Type B pancreatic cell (in vitro differentiated cells): ENCODE measurements at regions not wholly inside any gene's neighbourhood (a gene's known extent, or its start where the extent isn't known, plus 50 kb on each side); places are given as distances from the start of the nearest gene placed in this dataset.

Experiments
- DNase-seq: peaks from one replicate; pipeline ENCODE4 v3.0.0; 2021; ENCODE audit warnings: mixed read lengths; ENCODE audit not compliant: unreplicated experiment; ENCODE audit errors: extremely low spot score
- H3K27ac Mint-ChIP-seq: 2 replicates; pipeline ENCODE4 v1.8.0; 2021; ENCODE audit warnings: mild to moderate bottlenecking, mixed read lengths
- H3K27me3 Mint-ChIP-seq: 2 replicates; pipeline ENCODE4 v1.8.0; 2021; ENCODE audit warnings: mixed read lengths
- H3K36me3 Mint-ChIP-seq: 2 replicates; pipeline ENCODE4 v1.8.0; 2021; ENCODE audit warnings: mixed read lengths
- H3K4me1 Mint-ChIP-seq: one replicate; pipeline ENCODE4 v1.8.0; 2021; ENCODE audit warnings: mixed read lengths; ENCODE audit not compliant: unreplicated experiment
- H3K4me3 Mint-ChIP-seq: 2 replicates; pipeline ENCODE4 v1.8.0; 2021; ENCODE audit warnings: mild to moderate bottlenecking, mixed read lengths
- H3K9me3 Mint-ChIP-seq: 2 replicates; pipeline ENCODE4 v1.8.0; 2021; ENCODE audit warnings: mixed read lengths
- CTCF ChIP-seq: fragments of 200-600 bp; sonication (generic); conservative IDR thresholded peaks from 2 replicates; pipeline ENCODE4 v1.5.0; 2021; ENCODE audit warnings: antibody characterized with exemption, mild to moderate bottlenecking

DNA sequence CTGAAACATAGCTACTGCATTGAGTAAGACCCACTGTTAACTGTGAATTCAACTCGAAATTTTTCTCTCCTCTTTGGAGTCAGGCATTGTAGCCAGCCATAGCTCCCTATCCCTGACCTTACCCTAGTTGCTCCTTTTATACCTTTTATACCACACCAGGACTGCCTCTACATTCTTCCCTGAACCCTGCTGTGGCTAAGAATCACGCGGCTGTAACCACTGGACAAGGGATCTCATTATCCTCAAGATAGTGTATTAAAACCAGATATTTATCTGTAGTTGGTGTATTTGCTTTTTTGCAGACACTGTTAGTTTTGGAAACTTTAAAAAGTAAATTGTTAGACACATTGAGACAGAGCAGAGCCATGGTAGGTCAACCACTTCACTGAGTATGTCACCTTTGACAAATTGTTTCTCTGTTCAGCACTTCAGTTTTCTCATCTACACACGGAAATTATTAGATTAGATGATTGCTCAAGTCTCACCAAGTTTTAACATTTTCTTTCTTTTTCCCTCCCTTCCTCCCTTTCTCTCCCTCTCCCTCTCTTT lies 136.5 kb upstream of the PRNP start:
- DNase-seq = no peak
- no peak overlapping the region for H3K4me3 Mint-ChIP-seq
- no peak for TF ChIP-seq CTCF
- H3K36me3 Mint-ChIP-seq = no peaks in the 10 kb centered on the region
- no peak overlapping the region for H3K27ac Mint-ChIP-seq
- no peaks in the 10 kb centered on the region for H3K9me3 Mint-ChIP-seq
- H3K4me1 Mint-ChIP-seq = peaks cover 7% of the 10 kb centered on the region
- H3K27me3 Mint-ChIP-seq = peaks cover 14% of the 10 kb centered on the region

DNA sequence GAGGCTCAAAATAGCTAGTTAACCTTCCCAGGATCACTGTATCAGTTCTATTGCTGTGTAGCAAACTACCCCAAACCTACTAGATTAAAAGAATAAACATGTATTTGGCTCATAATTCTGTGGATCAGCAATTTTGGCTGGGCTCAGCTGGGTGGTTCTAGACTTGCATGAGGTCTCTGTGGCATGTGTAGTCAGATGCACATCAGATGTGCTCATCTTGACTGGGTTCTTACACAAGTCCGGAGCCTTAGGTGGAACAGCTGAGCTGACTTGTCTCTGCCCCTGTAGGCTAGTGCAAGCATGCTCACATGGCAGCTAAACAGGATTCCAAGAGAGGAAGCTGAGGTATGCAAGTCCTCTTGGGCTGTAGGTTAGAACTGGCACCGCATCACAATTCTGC lies 137.7 kb upstream of the PRNP start:
- H3K36me3 Mint-ChIP-seq = no peaks in the 10 kb centered on the region
- no peak overlapping the region for H3K27ac Mint-ChIP-seq
- no peaks in the 10 kb centered on the region for H3K9me3 Mint-ChIP-seq
- H3K4me1 Mint-ChIP-seq = peaks cover 7% of the 10 kb centered on the region
- H3K27me3 Mint-ChIP-seq = peaks cover 11% of the 10 kb centered on the region
- no peak for TF ChIP-seq CTCF
- no peak for DNase-seq
- H3K4me3 Mint-ChIP-seq = no peak overlapping the region

DNA sequence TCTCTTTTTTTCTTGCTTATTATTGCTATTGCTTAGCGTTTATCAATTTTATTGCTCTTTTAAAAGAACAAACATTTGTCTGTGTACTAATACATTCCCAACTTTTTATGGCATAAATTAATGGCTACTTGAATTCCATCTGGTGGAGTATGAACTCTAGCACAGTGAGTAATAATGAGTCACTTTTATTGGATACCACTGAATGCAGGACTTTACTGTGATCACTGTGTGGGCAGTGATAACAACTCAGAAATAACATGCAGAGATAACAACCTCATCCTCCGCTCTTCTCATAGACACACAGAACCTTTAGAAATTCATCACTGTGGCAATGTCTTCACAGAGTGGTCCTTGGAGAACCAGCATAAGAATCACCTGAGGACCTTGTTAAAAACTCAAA lies 139.5 kb upstream of the PRNP start:
- Mint-ChIP-seq H3K27ac (no peak overlapping the region), H3K4me1 (peaks cover 7% of the 10 kb centered on the region), H3K4me3 (no peak overlapping the region), H3K36me3 (no peaks in the 10 kb centered on the region), H3K27me3 (peaks cover 14% of the 10 kb centered on the region), H3K9me3 (no peaks in the 10 kb centered on the region)
- DNase-seq = no peak
- no peak for TF ChIP-seq CTCF

GRCh38 chr20:4546342-4546741 lies 139.9 kb upstream of the PRNP start:
- Mint-ChIP-seq H3K27ac (no peak overlapping the region), H3K4me3 (no peak overlapping the region), H3K27me3 (peaks cover 11% of the 10 kb centered on the region), H3K36me3 (no peaks in the 10 kb centered on the region), H3K9me3 (no peaks in the 10 kb centered on the region), H3K4me1 (peaks cover 7% of the 10 kb centered on the region)
- no peak for DNase-seq
- TF ChIP-seq CTCF = no peak

GRCh38 chr20:4545526-4545925 lies 140.7 kb upstream of the PRNP start:
- H3K9me3 Mint-ChIP-seq = no peaks in the 10 kb centered on the region
- H3K27me3 Mint-ChIP-seq = peaks cover 19% of the 10 kb centered on the region
- peaks cover 7% of the 10 kb centered on the region for H3K4me1 Mint-ChIP-seq
- no peak for TF ChIP-seq CTCF
- no peaks in the 10 kb centered on the region for H3K36me3 Mint-ChIP-seq
- no peak overlapping the region for H3K4me3 Mint-ChIP-seq
- no peak for DNase-seq
- no peak overlapping the region for H3K27ac Mint-ChIP-seq

DNA sequence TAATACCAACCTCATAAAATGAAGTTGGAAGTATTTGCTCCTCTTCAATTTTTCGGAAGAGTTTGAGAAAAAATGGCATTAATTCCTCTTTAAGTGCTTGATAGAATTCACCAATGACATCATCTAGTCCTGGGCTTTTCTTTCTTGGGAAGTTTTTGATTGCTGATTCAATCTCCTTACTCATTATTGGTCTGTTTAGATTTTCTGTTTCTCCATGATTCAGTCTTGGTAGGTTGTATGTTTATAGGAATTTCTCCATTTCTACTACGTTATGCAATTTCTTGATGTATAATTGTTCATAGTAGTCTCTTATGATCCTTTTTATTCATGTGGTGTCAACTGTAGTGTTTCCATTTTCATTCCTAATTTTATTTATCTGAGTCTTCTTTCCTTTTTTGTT lies 141.5 kb upstream of the PRNP start:
- no peak overlapping the region for H3K27ac Mint-ChIP-seq
- H3K27me3 Mint-ChIP-seq = peaks cover 20% of the 10 kb centered on the region
- H3K36me3 Mint-ChIP-seq = no peaks in the 10 kb centered on the region
- H3K4me3 Mint-ChIP-seq = no peak overlapping the region
- H3K9me3 Mint-ChIP-seq = no peaks in the 10 kb centered on the region
- peaks cover 6% of the 10 kb centered on the region for H3K4me1 Mint-ChIP-seq
- no peak for DNase-seq
- no peak for TF ChIP-seq CTCF
